ENCODE measurements at regions not wholly inside any gene's neighbourhood (a gene's known extent, or its start where the extent isn't known, plus 50 kb on each side); places are given as distances from the start of the nearest gene placed in this dataset.

DNA sequence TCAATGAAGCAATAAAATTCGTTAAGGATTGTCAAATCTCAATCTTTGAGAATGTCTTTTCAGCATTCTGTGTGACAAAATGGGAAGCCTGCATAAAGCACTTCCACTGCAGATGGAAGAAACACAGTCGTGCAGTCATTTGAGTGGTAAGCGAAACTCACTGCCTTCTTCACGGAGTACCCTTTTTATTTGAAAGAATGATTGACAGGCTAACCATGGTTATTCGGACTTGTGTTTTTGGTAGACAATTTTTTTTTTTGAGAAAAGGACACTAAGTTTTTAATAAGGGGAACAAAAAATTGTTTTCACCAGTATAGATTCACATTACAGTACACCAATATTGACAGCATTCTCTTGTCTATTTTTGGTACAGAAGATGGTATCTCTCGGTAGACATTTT, 86.9 kb upstream of the MSX1 start:
- DNase-seq (ENCODE audit: low read depth): no peak

DNA sequence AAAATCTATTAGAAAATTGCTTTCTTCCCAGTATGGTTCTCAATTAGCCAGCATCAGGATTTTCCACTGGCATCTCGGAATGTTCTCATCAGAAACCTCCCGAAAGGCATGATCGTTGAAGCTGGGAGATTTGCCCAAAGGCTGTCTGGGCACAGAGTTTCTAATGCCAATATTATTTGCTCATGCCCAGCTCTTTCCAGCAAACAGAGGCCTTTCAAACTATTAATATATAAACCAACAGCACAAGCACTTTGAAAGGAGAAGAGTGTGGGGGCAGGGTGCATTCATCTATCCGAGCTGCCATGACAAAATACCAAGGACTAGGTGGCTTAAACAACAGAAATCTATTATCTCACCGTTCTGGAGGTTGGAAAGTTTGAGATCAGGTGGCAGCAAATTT, 88.3 kb upstream of the MSX1 start:
- no peak for DNase-seq (ENCODE audit: low read depth)

DNA sequence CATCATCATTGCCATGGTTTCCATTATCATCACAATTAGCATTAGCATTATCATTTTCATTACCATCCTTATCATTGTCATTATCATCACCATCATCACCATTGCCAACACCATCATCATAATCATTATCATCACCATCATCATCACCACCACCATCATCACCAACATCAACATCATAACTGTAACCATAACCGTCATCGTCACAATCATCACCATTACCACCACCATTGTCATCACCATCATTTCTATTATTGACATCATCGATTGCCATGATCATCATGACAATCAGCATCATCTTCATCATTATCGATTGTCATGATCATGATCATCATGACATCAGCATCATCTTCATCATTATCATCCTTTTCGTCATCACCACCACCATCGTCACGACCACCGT, 88.9 kb upstream of the MSX1 start:
- no peak for DNase-seq (ENCODE audit: low read depth)

DNA sequence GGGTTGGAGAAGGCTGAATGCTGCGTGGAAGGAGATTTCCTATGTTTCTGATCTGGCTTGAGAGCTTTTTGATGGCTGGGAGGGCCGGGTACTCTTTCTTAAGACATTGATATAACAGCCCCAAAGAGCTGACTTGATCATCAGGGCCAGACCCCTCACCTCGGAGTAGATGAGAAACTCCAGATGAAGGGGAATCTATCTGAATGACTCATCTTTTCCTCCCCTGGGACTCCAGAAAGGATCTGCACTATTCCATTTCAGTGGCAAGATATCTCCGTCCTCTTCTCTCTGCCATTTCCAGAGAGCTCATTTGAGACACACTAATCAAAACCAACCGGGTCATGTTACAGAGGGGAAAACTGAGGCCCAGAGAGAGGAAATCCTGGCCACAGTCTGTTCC, 92.9 kb upstream of the MSX1 start:
- DNase-seq (ENCODE audit: low read depth): no peak

DNA sequence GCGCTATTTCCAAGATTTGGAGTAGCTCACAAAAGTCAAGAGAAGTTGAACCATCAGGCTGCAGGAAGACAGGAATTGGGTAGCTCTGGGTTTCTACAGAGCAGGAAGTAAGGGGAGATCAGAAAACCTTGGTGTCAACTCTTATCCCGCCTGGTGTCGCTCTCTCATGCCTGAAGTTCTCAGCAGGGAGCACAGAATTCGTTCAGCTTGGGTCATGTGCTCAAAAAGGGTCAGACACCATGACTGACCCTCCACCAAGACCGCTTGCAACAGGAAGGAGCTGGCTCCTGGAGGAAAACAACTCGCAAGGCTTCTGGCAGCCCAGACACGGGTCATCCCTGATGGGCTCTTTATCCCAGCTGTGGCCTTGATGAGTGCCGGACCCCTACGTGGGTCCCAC, 93.7 kb upstream of the MSX1 start:
- no peak for DNase-seq (ENCODE audit: low read depth)

DNA sequence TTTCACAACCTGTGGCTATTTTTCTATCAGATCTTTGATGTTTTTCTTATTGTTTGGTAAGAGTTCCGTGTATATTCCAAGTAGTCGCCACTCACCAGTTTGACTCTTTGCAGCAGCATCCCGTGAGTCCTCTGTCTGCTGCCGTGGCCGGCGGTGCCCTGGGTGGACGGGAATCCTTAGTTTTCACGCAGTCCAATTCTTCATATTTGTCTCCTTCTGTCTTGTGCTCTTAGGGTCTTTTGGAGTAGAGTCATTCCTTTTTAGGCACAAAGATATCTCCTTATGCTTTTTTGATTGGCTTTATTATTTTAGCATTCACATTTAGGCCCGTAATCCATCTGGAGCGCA, 94.9 kb upstream of the MSX1 start:
- DNase-seq (ENCODE audit: low read depth): no peak

DNA sequence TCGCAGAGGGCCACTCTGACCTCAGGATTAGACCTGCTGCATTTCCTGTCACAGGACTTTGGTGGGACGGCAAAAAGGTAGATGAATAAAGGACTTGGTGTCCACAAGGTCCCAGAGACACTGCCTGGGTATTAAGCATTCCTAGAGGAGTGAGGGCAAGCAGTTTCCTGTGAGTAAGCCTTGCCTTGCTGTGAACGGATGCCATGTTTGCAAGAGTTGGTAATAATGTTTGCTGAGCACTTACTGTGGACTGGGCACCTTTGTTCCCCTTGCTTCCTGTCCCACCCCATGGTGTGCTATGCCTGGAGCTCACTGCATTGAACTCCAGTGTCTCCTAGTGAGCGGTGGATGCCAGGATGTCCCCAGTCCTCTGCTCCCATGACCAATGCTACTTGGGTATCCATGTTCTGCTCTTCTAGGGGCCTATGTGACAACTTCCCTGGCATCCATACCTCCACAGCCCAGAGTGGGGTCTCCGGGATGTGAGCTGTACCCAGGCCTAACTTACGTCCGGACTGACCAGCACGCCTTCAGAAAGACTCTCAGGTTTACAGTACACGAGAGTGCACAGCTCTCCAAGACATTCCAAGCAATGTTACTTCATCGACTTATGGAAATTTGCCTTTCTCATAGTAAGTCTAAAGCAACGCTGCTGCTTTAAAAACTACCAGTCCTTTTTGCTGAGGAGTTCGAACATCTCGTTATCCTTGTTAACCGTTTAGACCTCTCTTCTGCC, 95.5 kb upstream of the MSX1 start:
- no peak for DNase-seq (ENCODE audit: low read depth)

DNA sequence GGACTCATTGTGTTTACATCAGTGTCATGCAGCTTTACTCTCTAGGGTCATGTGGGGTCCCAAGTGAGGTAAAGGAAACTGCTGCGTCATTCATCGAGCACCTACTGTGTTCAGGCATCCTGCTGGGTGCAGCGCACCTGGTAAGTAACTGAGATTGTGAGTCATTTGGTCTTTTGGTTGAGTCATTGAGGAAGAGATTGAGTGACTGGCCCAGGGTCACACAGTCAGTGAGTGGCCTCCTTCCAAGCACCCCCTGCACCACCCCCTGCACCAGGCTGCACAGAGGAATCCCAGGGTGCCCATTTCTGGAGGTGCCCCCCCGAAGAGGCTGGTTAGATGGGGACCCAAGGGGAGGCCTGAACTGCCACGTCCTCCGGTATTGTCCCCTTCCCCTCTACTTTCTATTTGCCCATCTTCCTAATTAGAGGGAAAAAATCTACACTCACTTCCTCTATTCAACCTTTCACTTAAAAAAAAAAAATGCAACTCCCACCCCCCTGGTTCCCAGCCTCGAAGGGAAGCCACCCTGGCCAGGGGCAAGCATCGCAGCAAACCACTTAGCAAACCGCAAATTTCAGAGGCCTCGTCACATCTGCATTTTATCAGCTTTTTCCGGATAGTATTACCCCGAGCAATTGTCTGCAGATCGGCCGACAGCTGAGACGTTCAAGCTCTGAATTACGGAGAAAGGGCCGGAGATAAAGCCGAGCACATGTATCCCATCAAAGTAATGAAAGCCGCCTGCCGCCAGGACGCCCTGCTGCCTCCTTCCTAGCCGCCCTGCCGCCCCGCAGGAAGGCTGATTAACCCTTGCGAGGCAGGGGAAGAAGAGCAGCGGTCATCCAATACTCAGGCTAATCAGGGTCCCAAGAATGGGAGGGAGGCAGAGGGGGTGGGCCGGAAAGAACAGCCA, 96.3 kb upstream of the MSX1 start:
- peak; percentile 43 for DNase-seq (ENCODE audit: low read depth)

DNA sequence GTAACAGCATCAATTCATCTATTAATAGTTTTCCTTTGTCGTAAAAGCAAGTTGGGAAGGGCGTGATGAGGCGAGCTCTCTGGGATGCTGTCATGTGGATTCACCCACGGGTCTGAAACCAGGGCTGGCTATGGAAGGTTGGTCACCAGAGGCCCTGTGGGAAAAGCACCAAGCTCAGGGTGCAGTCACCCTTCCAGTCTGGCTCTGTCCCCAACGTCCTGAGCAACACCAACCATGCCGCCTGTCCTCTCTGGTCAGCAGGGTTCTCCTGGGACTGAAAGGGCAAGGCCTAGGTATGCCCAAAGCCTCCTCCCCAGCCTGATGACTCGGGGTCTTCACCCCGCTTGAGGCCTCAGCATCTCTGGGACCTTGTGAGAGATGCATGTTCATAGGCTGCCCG, 97.2 kb upstream of the MSX1 start:
- DNase-seq (ENCODE audit: low read depth): no peak

DNA sequence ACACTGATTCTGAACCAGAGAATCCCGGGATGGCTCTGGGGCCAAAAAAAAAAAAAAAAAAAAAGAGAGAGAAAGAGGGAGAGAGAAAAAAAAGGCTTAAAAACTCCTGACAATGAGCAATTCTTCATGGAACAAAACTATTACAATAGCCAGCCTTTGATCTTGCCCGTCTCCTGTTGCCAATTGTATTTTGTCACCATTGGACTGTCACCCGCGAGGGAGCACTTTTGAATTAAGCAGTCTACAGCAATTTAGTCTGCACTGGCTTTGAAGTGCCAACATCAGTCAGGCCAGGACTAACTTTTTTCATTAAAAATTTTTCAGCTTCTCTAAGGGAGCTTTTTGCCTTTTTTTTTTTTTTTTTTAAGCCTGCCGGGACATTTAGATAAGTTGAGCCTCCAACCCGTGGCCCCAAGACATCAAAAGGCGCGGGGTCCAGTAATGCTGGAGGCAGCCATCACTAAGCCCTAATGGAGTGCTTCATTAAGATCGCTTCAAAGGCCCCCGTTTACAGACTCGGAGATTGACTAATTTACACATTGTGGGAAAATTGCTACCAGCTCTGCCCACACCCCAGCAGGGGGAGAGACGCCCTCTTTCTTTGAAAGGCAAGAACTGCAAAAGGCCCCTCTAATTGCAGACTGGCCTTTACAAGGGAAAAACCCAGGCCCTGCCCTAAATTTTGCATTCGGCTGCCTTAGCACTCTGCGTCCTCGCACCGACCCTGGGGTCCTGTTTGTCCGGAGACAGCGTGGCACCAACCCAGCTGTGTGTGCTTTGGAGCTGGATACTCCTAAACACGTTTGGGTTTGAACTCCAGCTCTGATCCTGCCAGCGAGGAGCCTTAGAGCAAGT, 98.1 kb upstream of the MSX1 start:
- DNase-seq (ENCODE audit: low read depth): no peak

DNA sequence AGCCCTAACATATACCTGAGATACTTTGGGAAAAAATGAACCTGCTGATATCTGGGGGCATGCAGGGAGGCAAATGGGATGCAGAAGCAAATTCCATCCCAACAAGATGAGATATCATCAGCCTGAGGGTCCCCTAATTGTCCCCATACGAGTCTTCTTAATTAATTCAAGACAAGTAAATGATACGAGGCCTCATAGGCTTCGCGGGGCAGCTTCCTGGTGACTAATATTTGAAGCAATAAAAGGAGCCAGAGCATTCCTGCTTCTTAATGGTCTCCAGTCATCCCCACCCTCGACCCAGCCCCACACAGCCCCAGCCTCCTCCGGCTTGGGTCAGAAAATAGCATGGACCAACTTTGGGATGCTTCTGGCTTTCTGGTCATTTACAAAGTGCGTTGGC, 99.6 kb upstream of the MSX1 start:
- no peak for DNase-seq (ENCODE audit: low read depth)

DNA sequence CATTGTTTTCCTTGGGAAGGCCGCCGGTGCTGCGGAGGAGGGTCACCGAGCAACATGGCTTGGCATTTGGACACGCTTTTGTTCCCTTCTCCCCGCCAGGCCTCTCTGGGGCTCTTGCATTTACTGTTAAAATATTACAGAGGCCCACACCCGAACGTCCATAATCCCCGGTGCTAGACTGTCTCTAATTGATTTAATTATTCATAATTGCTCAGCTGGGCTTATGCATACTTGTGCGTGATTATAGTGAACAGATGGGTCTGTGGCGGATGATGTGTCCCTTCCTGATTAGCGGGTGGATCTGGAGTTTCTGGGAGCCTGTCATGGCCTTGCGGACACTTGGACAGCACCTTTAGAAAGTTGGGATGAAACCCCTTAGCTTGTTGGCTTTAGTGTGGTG, 100.2 kb upstream of the MSX1 start:
- DNase-seq (ENCODE audit: low read depth): no peak

DNA sequence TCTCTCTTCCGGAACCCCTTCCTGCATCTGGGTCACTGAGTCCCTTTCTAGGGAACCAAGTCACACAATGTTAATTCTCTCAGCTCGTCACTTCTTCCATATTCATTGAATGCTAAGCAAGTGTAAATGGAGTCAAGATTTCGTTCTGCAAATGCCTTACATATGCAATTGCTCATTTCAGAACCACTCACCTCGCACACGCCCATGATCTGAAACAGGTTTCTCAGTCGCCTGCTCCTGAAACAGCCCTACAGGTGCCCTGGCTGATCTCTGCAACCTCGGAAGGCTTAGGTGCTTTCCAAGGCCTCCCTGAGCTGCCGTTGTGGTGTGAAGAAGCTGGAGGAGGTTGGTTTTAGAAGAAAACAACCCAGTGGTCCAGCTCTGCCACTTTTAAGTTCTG, 100.8 kb upstream of the MSX1 start:
- no peak for DNase-seq (ENCODE audit: low read depth)

DNA sequence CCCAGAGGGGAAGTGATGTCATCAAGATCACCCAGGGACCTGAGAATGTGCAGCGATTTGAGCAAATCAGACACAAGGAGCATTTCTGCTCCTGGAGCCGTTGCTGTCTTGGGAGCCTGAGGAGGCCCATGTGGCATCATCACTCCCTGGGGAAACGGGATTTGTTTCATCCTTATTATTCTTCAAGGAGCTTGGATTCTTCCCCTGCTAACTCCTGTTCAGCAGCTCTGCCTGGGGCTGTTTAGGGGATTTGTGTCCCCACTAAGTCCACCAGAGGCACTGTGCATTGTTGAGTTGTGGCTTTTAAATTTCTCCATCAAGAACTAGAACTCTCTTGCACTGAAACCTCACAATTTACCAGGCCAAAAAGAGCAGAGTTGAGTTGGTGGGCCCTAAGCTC, 104.2 kb upstream of the MSX1 start:
- no peak for DNase-seq (ENCODE audit: low read depth)

DNA sequence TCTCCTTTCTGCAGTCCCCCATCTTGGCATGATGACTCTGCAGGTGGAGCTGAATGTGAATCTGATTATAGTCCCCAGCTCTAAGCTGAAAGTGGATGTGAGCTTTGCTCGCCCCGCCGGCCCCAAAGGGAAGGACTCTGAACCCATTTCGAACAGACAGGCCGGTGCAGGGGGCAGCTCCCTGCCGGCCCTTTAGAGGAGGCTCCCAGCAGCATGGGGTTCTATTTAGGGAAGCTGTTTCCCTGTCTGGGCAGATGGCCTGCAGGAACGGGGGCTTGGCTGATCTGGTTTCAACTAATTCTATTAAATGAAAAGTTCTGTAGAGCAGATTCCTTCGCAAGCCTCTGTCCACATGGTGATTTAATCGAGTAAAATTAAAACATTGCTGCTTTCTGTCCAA, 104.8 kb upstream of the MSX1 start:
- no peak for DNase-seq (ENCODE audit: low read depth)

DNA sequence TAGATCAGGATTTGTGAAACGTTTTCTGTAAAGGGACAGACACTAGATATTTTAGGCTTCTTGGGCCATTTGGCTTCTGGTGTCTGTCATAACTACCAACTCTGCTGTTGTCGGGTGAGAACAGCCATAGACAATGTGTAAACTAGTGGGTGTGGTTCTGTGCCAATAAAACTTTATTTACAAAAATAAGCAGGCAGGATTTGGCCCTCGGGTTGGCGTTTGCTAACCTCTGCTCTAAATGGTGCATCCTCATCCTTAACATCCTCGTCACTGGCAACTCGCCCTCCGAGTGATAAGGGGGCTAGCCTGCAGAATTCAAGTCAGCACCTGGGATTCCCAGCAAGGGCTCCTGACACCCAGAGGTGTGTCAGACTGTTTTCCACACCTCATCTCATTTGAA, 105.8 kb upstream of the MSX1 start:
- DNase-seq (ENCODE audit: low read depth): no peak

DNA sequence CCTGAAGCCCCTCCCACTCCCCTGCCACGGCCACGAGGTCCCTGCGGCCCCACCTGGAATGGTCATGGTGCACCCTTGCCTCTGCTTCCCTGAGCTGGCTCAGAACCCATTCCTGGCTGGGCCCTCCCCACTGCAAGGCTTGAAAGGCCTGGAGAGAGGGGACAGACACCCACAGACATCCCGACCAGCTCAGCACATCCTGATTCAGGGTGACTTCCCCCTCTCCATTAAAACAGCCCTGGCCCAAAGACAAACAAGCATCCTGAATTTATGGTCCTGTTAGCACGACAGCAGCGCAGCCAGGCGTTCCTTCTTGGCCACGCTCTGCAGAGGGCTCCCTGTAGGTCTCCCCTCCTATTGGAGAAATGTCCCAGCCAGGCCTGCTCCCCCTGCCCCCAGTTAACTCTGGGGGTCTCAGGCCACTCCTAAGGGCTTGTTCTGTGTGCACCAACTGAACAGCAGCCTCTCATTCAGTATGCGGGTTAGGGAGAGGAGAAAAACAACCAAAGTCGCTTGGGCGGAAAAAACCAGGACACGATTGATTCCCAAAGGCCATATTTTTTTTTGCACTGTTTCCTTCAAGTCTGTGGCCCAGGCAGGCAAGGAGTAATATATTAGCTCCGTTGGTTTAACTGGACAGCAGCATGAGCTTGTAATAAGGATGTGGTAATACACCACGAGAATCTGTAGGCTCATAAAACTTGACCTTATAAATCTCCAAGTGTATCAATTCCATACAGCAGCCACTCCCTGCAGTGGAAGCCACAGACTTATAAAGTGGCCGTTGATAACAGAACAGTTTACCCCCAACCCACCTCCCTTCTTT, 106.7 kb upstream of the MSX1 start:
- DNase-seq (ENCODE audit: low read depth): no peak

DNA sequence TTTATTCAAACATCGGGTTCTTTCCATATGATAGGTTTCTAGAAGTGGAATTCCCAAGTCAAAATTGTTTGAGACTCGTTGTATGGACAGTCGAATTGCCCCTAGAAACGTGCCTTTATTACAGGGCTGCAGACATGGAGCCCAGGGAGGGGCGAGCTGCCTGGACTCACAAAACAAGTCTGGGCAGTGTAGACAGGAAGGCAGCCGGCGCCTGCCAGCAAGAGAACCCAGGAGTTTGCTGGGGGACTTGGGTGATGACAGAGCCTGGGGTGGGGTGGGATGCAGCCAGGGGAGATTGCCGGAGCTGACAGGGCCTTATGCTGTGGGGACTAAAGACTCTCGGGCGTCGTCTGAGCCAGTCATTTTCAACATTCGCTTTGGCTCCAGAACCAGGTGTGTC, 107.4 kb upstream of the MSX1 start:
- DNase-seq (ENCODE audit: low read depth): no peak

DNA sequence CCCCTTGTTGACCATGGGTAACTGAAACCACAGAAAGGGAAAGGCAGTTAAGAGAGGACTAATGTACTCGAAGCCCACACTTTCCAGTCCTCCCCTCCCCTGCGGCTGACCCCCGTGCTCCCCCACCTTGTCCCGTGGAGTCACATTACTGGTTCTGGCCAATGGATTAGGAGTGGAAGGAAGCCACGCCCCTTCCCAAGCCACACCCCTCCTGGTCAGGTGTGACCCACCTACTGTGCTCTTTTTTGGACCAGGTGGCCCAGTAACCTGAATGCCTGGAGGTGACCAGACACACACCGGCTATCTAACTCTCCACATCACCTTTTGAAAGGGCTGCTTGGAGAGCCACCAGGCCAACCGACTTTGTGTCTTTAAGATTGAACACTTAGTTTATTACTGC, 109.3 kb upstream of the MSX1 start:
- DNase-seq (ENCODE audit: low read depth): no peak

DNA sequence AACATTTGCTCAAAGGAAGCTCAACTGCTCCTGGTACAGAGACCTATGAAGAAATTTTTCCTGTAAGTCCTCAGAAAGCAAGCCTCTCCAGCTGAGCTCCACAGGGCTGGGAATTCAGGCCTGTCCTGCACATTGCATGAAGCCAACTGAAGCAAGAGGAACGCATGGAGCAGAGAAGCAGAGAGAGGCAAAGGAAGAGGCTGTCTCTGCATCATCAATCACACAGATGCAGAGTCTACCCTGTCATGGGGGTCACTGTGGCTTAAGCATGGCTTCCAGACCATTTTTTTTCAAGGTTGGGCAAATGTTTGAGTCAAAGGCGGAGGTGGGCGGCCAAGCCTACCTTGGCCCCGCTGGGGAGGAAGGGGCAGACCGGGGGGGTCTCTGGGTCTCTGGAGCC, 110.3 kb upstream of the MSX1 start:
- DNase-seq (ENCODE audit: low read depth): no peak

DNA sequence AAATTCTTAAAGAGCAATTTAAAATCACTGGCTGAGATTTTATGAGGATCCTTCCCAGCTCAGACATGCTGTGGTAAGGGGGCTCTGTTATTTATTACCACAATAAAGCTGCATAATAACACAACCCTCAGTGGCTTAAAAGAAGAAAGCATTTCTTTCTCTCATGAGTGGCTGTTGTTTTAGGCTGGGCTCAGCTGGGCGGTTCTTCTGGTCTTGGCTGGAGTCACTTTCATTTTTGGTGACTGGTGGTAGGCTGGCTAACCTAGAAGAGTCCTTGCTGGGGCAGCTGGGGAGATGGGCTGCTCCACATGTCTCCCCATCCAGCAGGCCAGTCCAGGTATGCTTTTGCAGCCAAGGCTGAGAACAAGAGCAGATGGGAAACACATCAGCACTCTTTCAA, 113.0 kb upstream of the MSX1 start:
- no peak for DNase-seq (ENCODE audit: low read depth)

DNA sequence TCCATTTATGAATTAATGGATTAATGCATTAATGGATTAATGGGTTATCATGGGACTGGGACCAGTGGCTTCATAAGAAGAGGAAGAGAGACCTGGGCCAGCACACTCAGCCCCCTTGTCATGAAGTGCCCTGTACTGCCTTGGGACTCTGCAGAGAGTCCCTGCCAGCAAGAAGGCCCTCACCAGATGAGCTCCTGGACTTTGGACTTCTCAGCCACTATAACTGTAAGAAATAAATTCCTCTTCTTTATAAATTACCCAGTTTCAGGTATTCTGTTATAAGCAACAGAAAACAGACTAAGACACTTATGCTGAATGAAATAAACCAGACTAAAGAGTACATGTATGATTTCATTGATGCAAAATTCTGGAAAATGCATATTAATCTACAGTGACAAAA, 119.4 kb upstream of the MSX1 start:
- no peak for DNase-seq (ENCODE audit: low read depth)
